Nephron progenitor cell (in vitro differentiated cells): ENCODE measurements at regions not wholly inside any gene's neighbourhood (a gene's known extent, or its start where the extent isn't known, plus 50 kb on each side); places are given as distances from the start of the nearest gene placed in this dataset.
"Not testable (repeated sequence)": the region's sequence is repeated elsewhere in the genome, so short reads cannot be mapped to it uniquely, and the experiment has no call there.

Source experiments
- DNase-seq: peaks from one replicate; pipeline ENCODE4 v3.0.0; 2021
- H3K27ac Mint-ChIP-seq: 2 replicates; pipeline ENCODE4 v1.8.0; 2021; ENCODE audit warnings: mild to moderate bottlenecking, moderate library complexity, mixed read lengths
- H3K27me3 Mint-ChIP-seq: 2 replicates; pipeline ENCODE4 v1.8.0; 2021; ENCODE audit warnings: mild to moderate bottlenecking, low read depth, mixed read lengths; ENCODE audit not compliant: poor library complexity
- H3K36me3 Mint-ChIP-seq: 2 replicates; pipeline ENCODE4 v1.8.0; 2021; ENCODE audit warnings: low read depth, mixed read lengths
- H3K4me1 Mint-ChIP-seq: 2 replicates; pipeline ENCODE4 v1.8.0; 2021; ENCODE audit warnings: mixed read lengths
- H3K4me3 Mint-ChIP-seq: 2 replicates; pipeline ENCODE4 v1.8.0; 2021; ENCODE audit warnings: mild to moderate bottlenecking, moderate library complexity, mixed read lengths
- H3K9me3 Mint-ChIP-seq: 2 replicates; pipeline ENCODE4 v1.8.0; 2021; ENCODE audit warnings: mild to moderate bottlenecking, moderate library complexity, mixed read lengths
- TF ChIP-seq, protein P1 (sequence below): fragments of 200-600 bp; sonication (generic); IDR thresholded peaks from 2 replicates; pipeline ENCODE4 v1.5.0; 2021; ENCODE audit warnings: antibody characterized with exemption

DNA sequence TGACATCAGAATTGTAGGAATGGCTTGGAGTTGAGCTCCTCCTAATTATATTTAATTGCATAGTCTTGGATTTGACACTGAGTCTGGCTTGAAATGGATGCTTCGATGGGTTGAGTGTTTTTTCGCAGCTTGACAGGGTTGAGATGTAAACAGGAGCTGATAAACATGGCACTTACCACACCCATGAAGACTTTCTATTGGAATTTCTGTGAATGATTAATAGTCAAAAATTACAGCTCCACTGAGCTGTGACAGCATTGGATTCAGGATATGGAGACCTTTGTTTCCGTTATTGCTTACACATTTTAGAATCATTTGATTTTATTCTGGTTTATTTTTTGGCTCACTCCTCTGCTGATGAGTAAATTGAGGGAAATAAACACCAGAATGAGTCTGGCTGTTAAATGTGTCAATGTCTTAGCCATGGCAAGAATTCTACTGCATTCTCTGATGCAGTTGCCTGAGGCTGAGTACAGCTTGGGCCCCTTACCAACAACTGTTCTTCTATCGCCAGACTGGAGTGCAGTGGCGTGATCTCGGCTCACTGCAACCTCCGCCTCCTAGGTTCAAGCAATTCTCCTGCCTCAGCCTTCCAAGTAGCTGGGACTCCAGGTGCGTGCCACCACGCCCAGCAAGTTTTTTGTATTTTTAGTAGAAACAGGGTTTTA lies 128.1 kb upstream of the DOK5 start:
- Mint-ChIP-seq H3K9me3 (no peaks in the 10 kb centered on the region), H3K4me3 (no peak overlapping the region), H3K4me1 (peaks cover 6% of the 10 kb centered on the region), H3K36me3 (no peaks in the 10 kb centered on the region), H3K27me3 (peaks cover 3% of the 10 kb centered on the region), H3K27ac (no peak overlapping the region)
- TF ChIP-seq, protein P1, sequence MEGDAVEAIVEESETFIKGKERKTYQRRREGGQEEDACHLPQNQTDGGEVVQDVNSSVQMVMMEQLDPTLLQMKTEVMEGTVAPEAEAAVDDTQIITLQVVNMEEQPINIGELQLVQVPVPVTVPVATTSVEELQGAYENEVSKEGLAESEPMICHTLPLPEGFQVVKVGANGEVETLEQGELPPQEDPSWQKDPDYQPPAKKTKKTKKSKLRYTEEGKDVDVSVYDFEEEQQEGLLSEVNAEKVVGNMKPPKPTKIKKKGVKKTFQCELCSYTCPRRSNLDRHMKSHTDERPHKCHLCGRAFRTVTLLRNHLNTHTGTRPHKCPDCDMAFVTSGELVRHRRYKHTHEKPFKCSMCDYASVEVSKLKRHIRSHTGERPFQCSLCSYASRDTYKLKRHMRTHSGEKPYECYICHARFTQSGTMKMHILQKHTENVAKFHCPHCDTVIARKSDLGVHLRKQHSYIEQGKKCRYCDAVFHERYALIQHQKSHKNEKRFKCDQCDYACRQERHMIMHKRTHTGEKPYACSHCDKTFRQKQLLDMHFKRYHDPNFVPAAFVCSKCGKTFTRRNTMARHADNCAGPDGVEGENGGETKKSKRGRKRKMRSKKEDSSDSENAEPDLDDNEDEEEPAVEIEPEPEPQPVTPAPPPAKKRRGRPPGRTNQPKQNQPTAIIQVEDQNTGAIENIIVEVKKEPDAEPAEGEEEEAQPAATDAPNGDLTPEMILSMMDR: no peak
- DNase-seq: no peak

DNA sequence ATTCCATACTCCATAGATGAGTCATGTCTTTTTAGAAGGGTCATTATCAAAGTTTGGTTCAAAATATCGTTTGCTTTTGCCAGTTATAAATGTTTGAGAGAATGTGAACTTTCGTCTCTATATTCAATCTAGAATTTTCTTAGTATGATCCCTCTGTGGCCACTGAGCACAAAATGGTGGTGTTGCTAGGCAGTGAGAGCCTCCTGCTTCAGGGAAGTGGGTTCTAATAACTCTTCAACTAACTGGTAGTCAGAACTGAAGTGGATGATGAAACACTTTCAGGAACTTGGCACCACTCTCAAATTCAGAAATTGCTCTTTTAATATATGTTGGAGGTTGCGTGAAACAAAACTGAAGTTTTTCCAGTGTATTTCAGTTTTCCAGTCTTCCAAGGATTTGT lies 125.0 kb upstream of the DOK5 start:
- H3K4me1 Mint-ChIP-seq: peaks cover 6% of the 10 kb centered on the region
- no peak for DNase-seq
- no peaks in the 10 kb centered on the region for H3K9me3 Mint-ChIP-seq
- H3K4me3 Mint-ChIP-seq: no peak overlapping the region
- TF ChIP-seq, protein P1: no peak
- no peaks in the 10 kb centered on the region for H3K36me3 Mint-ChIP-seq
- no peak overlapping the region for H3K27ac Mint-ChIP-seq
- H3K27me3 Mint-ChIP-seq: peaks cover 3% of the 10 kb centered on the region

DNA sequence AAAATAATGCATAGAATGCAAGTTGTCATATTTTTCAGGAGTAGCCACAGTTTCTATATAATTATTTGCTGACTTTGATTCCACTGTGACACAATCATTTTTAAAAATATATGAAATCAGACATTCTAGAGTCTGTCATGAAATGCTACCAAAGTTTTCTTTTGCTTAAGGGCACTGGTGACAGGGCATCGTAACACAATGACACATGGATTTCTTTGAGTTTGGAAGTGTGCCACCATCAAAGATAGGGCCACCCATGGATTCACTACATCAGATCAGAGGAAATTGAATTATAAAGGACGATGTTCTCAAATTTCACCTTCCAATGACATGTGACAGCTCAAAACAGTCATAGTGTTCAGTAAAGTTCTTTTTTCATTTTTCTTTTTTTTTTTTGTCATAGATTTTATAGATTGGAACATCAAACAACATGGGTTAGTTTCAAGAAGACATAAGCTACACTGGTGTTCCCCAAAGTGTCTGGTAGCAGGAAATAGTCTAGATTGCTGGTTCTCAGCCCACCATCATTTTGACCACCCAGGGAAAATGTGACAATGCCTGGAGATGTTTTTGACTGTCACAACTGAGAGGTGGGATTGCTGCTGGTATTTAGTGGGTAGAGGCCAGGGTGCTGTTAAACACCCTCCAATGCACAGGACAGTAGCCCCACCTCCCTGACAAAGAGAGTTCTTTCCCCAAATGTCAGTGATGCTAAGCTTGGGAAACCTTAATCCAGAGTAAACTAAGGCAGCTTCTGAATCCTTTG lies 123.8 kb upstream of the DOK5 start:
- no peak overlapping the region for H3K4me3 Mint-ChIP-seq
- H3K36me3 Mint-ChIP-seq: no peaks in the 10 kb centered on the region
- TF ChIP-seq, protein P1: no peak
- no peaks in the 10 kb centered on the region for H3K9me3 Mint-ChIP-seq
- no peaks in the 10 kb centered on the region for H3K4me1 Mint-ChIP-seq
- DNase-seq: no peak
- peaks cover 3% of the 10 kb centered on the region for H3K27me3 Mint-ChIP-seq
- H3K27ac Mint-ChIP-seq: no peak overlapping the region

DNA sequence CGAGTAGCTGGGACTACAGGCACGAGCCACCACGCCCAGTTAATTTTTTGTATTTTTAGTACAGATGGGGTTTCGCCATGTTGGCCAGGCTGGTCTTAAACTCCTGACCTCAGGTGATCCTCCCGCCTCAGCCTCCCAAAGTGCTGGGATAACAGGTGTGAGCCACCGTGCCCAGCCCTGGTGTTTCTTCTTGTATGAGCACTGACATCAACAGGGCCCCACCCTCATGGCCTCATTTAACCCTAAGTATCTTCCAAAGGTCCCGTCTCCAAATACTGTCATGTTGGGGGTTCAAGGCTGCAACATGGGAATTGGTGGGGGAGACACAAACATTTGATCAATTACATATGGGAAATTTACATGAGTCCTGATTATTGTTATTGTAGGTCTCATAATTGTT lies 122.9 kb upstream of the DOK5 start:
- DNase-seq, H3K27me3 Mint-ChIP-seq, H3K27ac Mint-ChIP-seq, H3K36me3 Mint-ChIP-seq, H3K9me3 Mint-ChIP-seq, H3K4me3 Mint-ChIP-seq, H3K4me1 Mint-ChIP-seq: not testable (repeated sequence)

DNA sequence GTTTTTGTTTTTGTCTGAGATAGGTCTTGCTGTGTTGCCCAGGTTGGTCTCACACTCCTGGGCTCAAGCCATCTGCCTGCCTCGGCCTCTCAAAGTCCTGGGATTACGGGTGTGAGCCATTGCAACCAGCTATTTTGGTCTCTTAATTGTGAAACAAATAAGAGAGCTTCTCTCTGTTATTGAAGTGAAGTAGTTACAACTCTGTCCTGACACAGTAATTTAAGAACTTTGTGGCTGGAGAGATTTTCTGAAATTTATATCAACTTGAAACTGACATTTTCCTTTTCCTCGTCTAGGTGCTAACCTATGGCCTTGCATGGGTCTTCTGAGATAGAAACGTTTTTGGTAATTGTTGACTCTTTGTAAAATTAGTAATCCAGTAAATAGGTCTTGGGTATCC lies 122.1 kb upstream of the DOK5 start:
- TF ChIP-seq, protein P1: no peak
- Mint-ChIP-seq H3K4me3 (no peak overlapping the region), H3K4me1 (no peaks in the 10 kb centered on the region), H3K36me3 (no peaks in the 10 kb centered on the region), H3K9me3 (no peaks in the 10 kb centered on the region), H3K27me3 (peaks cover 3% of the 10 kb centered on the region), H3K27ac (no peak overlapping the region)
- DNase-seq: no peak

DNA sequence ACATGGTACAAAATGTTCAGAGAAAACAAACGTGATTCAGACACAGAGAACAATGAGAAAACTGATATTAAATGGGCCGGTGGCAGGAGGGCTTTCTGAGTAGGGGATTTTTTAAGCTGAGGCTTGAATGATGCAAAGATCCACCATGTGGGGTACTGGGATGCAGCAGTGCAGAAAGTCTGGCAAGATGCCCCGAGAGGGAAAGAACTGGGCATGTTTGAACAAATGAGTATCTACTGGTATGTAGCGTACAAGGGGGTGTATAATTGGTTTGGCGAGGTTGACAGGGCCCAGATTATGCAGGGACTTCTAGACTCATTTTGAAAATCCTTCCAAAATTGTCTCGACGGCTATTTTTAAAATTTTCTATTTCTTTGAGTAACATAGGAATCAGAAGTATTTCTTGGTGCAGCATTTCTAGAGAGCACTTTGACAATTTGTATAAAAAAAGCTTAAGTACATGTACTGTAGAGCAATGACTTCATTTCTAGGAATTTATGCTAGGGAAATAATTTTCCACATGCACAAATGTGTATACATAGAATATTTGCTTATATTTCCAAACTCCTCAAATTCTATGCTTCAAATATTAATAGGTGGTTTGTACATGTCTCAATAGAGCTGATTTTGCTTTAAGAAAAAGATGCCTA lies 119.6 kb upstream of the DOK5 start:
- no peak for DNase-seq
- TF ChIP-seq, protein P1: no peak
- no peak overlapping the region for H3K4me3 Mint-ChIP-seq
- no peaks in the 10 kb centered on the region for H3K4me1 Mint-ChIP-seq
- peaks cover 3% of the 10 kb centered on the region for H3K27me3 Mint-ChIP-seq
- no peaks in the 10 kb centered on the region for H3K9me3 Mint-ChIP-seq
- H3K27ac Mint-ChIP-seq: no peak overlapping the region
- no peaks in the 10 kb centered on the region for H3K36me3 Mint-ChIP-seq
